GM12865 (cell line): ENCODE measurements at regions not wholly inside any gene's neighbourhood (a gene's known extent, or its start where the extent isn't known, plus 50 kb on each side); places are given as distances from the start of the nearest gene placed in this dataset.

Experiments
- DNase-seq: peaks from one replicate; pipeline ENCODE4 v3.0.0; 2010; ENCODE audit warnings: low read depth
- H3K4me3 ChIP-seq: 2 replicates; pipeline ENCODE4 v1.5.1; 2011; ENCODE audit warnings: mild to moderate bottlenecking, low read depth, low read length, control low read depth
- CTCF ChIP-seq: IDR thresholded peaks from 2 replicates; pipeline ENCODE4 v1.5.1; 2011; ENCODE audit warnings: low read length, control low read depth, low read depth, inconsistent platforms; ENCODE audit not compliant: insufficient read depth; ENCODE audit errors: missing control alignments

GRCh38 chr9:4921449-4921848 lies 63.6 kb upstream of the JAK2 start:
- TF ChIP-seq CTCF = no peak
- DNase-seq = no peak
- H3K4me3 ChIP-seq = no peak overlapping the region

DNA sequence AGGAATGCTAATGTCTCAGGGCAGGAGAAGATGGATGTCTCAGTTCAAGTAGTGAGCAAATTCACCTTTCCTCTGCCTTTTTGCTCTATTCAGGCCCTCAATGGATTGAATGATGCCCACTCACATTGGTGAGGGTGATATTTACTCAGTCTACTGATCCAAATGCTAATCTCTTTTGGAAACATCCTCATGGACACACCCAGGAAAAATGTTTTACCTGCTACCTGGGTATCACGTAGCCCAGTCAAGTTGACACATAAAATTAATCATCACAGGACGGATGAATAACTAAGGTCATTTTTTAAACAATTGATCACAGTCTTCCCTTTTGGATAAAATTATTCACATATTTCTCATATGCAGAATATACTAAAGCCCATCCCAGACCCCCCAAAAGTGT lies 63.0 kb upstream of the JAK2 start:
- no peak overlapping the region for H3K4me3 ChIP-seq
- DNase-seq = no peak

DNA sequence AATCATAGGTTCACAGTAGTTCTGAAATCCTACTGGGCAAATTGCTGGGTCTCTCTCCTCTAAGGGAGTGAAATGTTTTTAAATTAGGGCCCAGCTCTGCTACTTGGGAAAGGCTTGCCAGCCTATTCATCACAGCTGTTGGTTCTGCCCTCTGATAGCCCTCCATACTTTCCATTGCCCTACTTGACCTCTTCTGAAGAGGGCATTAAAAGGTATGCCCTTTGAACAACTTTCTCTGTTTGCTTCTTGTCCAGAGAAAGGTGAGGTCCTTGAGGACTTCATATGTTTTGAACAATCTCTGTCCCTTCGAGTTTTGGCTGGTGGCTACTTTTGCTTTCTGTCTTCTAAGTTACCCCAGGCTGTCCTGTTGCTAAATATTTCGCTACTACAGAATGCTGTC lies 62.3 kb upstream of the JAK2 start:
- TF ChIP-seq CTCF = no peak
- no peak for DNase-seq
- no peak overlapping the region for H3K4me3 ChIP-seq

More for the DNA sequence above, 63.0 kb upstream of the JAK2 start:
- TF ChIP-seq CTCF = no peak

DNA sequence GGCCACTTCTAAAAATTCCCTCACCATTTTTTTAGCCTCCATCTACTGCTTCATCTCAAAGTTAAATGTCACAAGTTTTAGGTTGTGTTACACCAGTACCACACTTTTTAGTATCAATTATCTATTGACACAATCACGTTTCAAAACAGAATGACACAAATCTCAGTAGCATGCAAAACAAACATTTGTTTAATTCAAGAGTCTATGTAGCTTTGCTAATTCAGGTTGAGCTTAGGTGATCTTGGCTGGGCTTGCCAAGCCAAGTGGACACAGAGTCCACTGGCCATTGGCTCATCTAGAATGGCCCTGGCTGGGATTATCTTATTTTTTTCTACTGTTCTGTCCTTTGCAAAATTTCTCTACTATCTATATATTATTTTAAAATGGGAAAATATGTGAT lies 61.9 kb upstream of the JAK2 start:
- no peak for DNase-seq
- H3K4me3 ChIP-seq = no peak overlapping the region
- no peak for TF ChIP-seq CTCF

GRCh38 chr9:4923580-4924544 lies 61.2 kb upstream of the JAK2 start:
- H3K4me3 ChIP-seq = no peak overlapping the region
- peak; percentile 63 for DNase-seq
- peak; percentile 35 for TF ChIP-seq CTCF

GRCh38 chr9:4926239-4926638 lies 58.8 kb upstream of the JAK2 start:
- no peak overlapping the region for H3K4me3 ChIP-seq
- TF ChIP-seq CTCF = no peak
- DNase-seq = no peak

GRCh38 chr9:4927043-4927471 lies 58.0 kb upstream of the JAK2 start:
- TF ChIP-seq CTCF = no peak
- peak; percentile 13 for DNase-seq
- H3K4me3 ChIP-seq = no peak overlapping the region
